Upper lobe of left lung (tissue), 6 donors: ENCODE measurements at regions not wholly inside any gene's neighbourhood (a gene's known extent, or its start where the extent isn't known, plus 50 kb on each side); places are given as distances from the start of the nearest gene placed in this dataset.

Experiments used
- ATAC-seq, 2 donors: fragments of 200-7000 bp; cut with Tn5 transposase; one replicate each; pipeline ENCODE4 v1.9.1; 2022; ENCODE audit warnings: mild to moderate bottlenecking in 2 of 2, moderate library complexity in 2 of 2; ENCODE audit not compliant: low FRiP score in 2 of 2
- DNase-seq, 2 donors: peaks; one replicate each; pipeline ENCODE4 v3.0.0-alpha.2; 2019 to 2020
- H3K27ac ChIP-seq, 4 donors: fragments of 200-600 bp; sonication (generic); one replicate each; pipeline ENCODE4 v1.5.1; 2016 to 2019
- H3K27me3 ChIP-seq, 4 donors: fragments of 200-600 bp; sonication (generic); one replicate each; pipeline ENCODE4 v1.5.1; 2017 to 2019
- H3K36me3 ChIP-seq, 4 donors: fragments of 200-600 bp; sonication (generic); one replicate each; pipeline ENCODE4 v1.5.1; 2016 to 2019
- H3K4me1 ChIP-seq, 4 donors: fragments of 200-600 bp; sonication (generic); one replicate each; pipeline ENCODE4 v1.5.1; 2018 to 2019
- H3K4me3 ChIP-seq, 4 donors: fragments of 200-600 bp; sonication (generic); one replicate each; pipeline ENCODE4 v1.5.1; 2017 to 2019; ENCODE audit warnings: mild to moderate bottlenecking in 2 of 4, moderate library complexity in 1 of 4
- H3K9me3 ChIP-seq, 4 donors: fragments of 200-600 bp; sonication (generic); one replicate each; pipeline ENCODE4 v1.5.1; 2018 to 2019
- CTCF ChIP-seq, 6 experiments: fragments of 450-650 bp in 4 of 6; fragments of 200-600 bp in 2 of 6; sonication (generic) in 2 of 6; IDR thresholded peaks; one replicate each; pipeline ENCODE4 v1.5.1; 2016 to 2019; ENCODE audit warnings: antibody characterized with exemption in 6 of 6
- EP300 ChIP-seq, 4 donors: sonication (generic); formaldehyde crosslinking; IDR thresholded peaks; one replicate each; pipeline ENCODE4 v1.5.1; 2017; ENCODE audit warnings: antibody characterized with exemption in 4 of 4, control low read depth in 2 of 4
- POLR2A ChIP-seq, 4 donors: fragments of 450-650 bp; IDR thresholded peaks; one replicate each; pipeline ENCODE4 v1.5.1; 2016 to 2017; ENCODE audit warnings: antibody characterized with exemption in 4 of 4, mild to moderate bottlenecking in 2 of 4
- POLR2AphosphoS5 ChIP-seq, 2 donors: sonication (generic); formaldehyde crosslinking; IDR thresholded peaks; one replicate each; pipeline ENCODE4 v1.5.1; 2017; ENCODE audit warnings: antibody characterized with exemption in 2 of 2
- WGBS, 2 donors: methylation state at CpG; one replicate each; pipeline ENCODE4 v1.1.5; 2017 to 2018; 5-methylcytosine and 5-hydroxymethylcytosine counted together
- donor health status: DM: no; HTN: no; CAD: no; lungs with moderate emphysema.
- donor health status: DM: no; HTN: yes; CAD: no; lungs with severe emphysema.

DNA sequence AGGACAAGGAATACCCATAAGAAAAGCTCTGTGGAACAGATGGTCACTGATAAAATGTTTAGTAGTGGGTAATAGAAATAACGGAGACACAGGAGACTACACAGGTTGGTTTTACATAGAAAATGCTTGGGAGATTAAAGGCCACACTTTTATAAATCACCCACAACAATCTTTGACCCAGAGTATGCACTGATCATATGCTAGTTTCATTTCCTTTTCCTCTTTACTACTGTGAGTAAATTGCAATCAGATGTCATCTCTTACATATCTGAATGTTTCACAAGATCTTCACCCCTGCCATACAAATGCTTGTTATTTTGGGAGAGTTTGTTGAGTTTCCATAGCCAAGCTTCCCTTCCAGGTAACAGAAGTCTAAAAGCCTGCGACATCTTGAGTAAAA lies 978.4 kb upstream of the KLHL29 start:
- Histone ChIP-seq H3K9me3 (no peaks in the 10 kb centered on the region), H3K27me3 (no peaks in the 10 kb centered on the region), H3K4me1 (no peaks in the 10 kb centered on the region), H3K4me3 (no peak overlapping the region), H3K27ac (no peak overlapping the region), H3K36me3 (no peaks in the 10 kb centered on the region)
- 79 to 81% methylated on average over 2 of the region's 2 CpGs for WGBS, 2 donors
- ATAC-seq = no peak
- DNase-seq = no peak
- TF ChIP-seq POLR2A (IDR thresholded peaks at IDR 0.05) (no peak), POLR2AphosphoS5 (IDR thresholded peaks at IDR 0.05) (no peak), EP300 (IDR thresholded peaks at IDR 0.05) (no peak), CTCF (IDR thresholded peaks at IDR 0.05) (no peak)

- DNase-seq (no peak), ATAC-seq (no peak)
- Histone ChIP-seq H3K27me3 (no peaks in the 10 kb centered on the region), H3K36me3 (no peaks in the 10 kb centered on the region), H3K9me3 (peaks cover 0 to 8% (median 4%) of the 10 kb centered on the region in 4 donors), H3K4me1 (no peaks in the 10 kb centered on the region), H3K27ac (no peak overlapping the region), H3K4me3 (no peak overlapping the region)
- TF ChIP-seq POLR2AphosphoS5 (IDR thresholded peaks at IDR 0.05) (no peak), EP300 (IDR thresholded peaks at IDR 0.05) (no peak), CTCF (IDR thresholded peaks at IDR 0.05) (no peak), POLR2A (IDR thresholded peaks at IDR 0.05) (no peak)
Measured at GRCh38 chr2:22420076-22420475, 964.9 kb upstream of the KLHL29 start.

DNA sequence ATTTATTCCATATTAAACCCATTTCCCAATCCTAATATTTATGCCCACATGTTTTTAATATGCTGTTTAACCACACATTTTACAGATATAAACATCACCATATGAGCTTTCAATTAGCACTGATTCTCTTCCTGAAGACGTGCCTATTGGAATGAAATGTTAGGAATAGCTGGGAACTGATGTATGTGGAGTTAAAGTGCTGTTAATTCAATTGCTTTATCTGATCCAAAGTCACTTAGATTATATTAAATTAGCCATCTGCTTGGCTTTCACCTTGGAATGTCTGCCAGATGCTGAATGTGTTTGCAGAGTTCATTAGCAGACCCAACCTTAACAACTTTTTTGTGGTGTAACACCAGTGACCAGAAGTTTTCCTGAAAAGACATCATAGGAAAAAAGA lies 942.9 kb upstream of the KLHL29 start:
- no peaks in the 10 kb centered on the region for H3K27me3 ChIP-seq

GRCh38 chr2:22444281-22444680 lies 940.7 kb upstream of the KLHL29 start:
- H3K4me1 ChIP-seq = no peaks in the 10 kb centered on the region
- no peak for DNase-seq
- no peaks in the 10 kb centered on the region for H3K27me3 ChIP-seq
- H3K9me3 ChIP-seq = no peaks in the 10 kb centered on the region
- no peak for TF ChIP-seq POLR2AphosphoS5 (IDR thresholded peaks at IDR 0.05)
- no peak for TF ChIP-seq CTCF (IDR thresholded peaks at IDR 0.05)
- TF ChIP-seq POLR2A (IDR thresholded peaks at IDR 0.05) = no peak
- TF ChIP-seq EP300 (IDR thresholded peaks at IDR 0.05) = no peak
- H3K27ac ChIP-seq = no peak overlapping the region
- no peaks in the 10 kb centered on the region for H3K36me3 ChIP-seq
- no peak for ATAC-seq
- H3K4me3 ChIP-seq = no peak overlapping the region
- 87 to 90% methylated on average over 1 of the region's 1 CpG for WGBS, 2 donors

More for the DNA sequence above, 942.9 kb upstream of the KLHL29 start:
- 29 to 42% methylated on average over 1 of the region's 1 CpG for WGBS, 2 donors
- Histone ChIP-seq H3K4me3 (no peak overlapping the region), H3K9me3 (no peaks in the 10 kb centered on the region), H3K4me1 (no peaks in the 10 kb centered on the region), H3K36me3 (no peaks in the 10 kb centered on the region), H3K27ac (no peak overlapping the region)
- no peak for TF ChIP-seq CTCF (IDR thresholded peaks at IDR 0.05)
- no peak for TF ChIP-seq POLR2AphosphoS5 (IDR thresholded peaks at IDR 0.05)
- TF ChIP-seq EP300 (IDR thresholded peaks at IDR 0.05) = no peak
- TF ChIP-seq POLR2A (IDR thresholded peaks at IDR 0.05) = no peak
- ATAC-seq (no peak), DNase-seq (no peak)

GRCh38 chr2:22449696-22450095 lies 935.3 kb upstream of the KLHL29 start:
- Histone ChIP-seq H3K4me1 (no peaks in the 10 kb centered on the region), H3K27me3 (no peaks in the 10 kb centered on the region), H3K36me3 (no peaks in the 10 kb centered on the region), H3K27ac (no peak overlapping the region), H3K9me3 (no peaks in the 10 kb centered on the region), H3K4me3 (no peak overlapping the region)
- DNase-seq = no peak
- ATAC-seq = no peak
- no peak for TF ChIP-seq POLR2A (IDR thresholded peaks at IDR 0.05)
- no peak for TF ChIP-seq POLR2AphosphoS5 (IDR thresholded peaks at IDR 0.05)
- no peak for TF ChIP-seq CTCF (IDR thresholded peaks at IDR 0.05)
- no peak for TF ChIP-seq EP300 (IDR thresholded peaks at IDR 0.05)
- WGBS, 2 donors = 65 to 67% methylated on average over 5 of the region's 5 CpGs
